Gastrocnemius medialis (tissue), 4 donors: ENCODE measurements at regions not wholly inside any gene's neighbourhood (a gene's known extent, or its start where the extent isn't known, plus 50 kb on each side); places are given as distances from the start of the nearest gene placed in this dataset.

ENCODE experiments used
- ATAC-seq, 2 donors: fragments of 150-250 bp; one replicate each; pipeline ENCODE4 v1.9.1; 2016
- DNase-seq, 2 donors: peaks; one replicate each; pipeline ENCODE4 v3.0.0-alpha.2; 2019
- H3K27ac ChIP-seq, 4 donors: fragments of 200-600 bp; sonication (generic); 1 replicate in 1 of 4; 2 replicates in 3 of 4; pipeline ENCODE4 v1.5.1; 2016 to 2018; ENCODE audit warnings: mild to moderate bottlenecking in 2 of 4, moderate library complexity in 1 of 4
- H3K27me3 ChIP-seq, 3 donors: fragments of 200-600 bp; sonication (generic) in 2 of 3; 1 replicate in 1 of 3; 2 replicates in 2 of 3; pipeline versions ENCODE4 v1.5.1 to v1.6.0; 2016 to 2019; ENCODE audit warnings: mild to moderate bottlenecking in 1 of 3, moderate library complexity in 1 of 3
- H3K36me3 ChIP-seq, 2 donors: fragments of 200-600 bp; sonication (generic) in 1 of 2; one replicate each; pipeline ENCODE4 v1.5.1; 2017 to 2018
- H3K4me1 ChIP-seq, 2 donors: fragments of 200-600 bp; sonication (generic) in 1 of 2; one replicate each; pipeline ENCODE4 v1.5.1; 2016 to 2017; ENCODE audit warnings: mild to moderate bottlenecking in 2 of 2
- H3K4me3 ChIP-seq, 4 donors: fragments of 200-600 bp; sonication (generic) in 3 of 4; 1 replicate in 1 of 4; 2 replicates in 3 of 4; pipeline ENCODE4 v1.5.1; 2016 to 2019; ENCODE audit warnings: mild to moderate bottlenecking in 2 of 4
- H3K9me3 ChIP-seq, 3 donors: fragments of 200-600 bp; sonication (generic) in 2 of 3; 1 replicate in 1 of 3; 2 replicates in 2 of 3; pipeline ENCODE4 v1.5.1; 2016 to 2019
- CTCF ChIP-seq, 5 experiments: fragments of 450-650 bp in 3 of 5; fragments of 200-600 bp in 2 of 5; sonication (generic) in 2 of 5; IDR thresholded peaks in 4 of 5; conservative IDR thresholded peaks in 1 of 5; 1 replicate in 4 of 5; 2 replicates in 1 of 5; pipeline ENCODE4 v1.5.1; 2016 to 2019; ENCODE audit warnings: antibody characterized with exemption in 5 of 5, mild to moderate bottlenecking in 3 of 5, moderate library complexity in 3 of 5
- POLR2A ChIP-seq, 2 donors: fragments of 450-650 bp; IDR thresholded peaks; one replicate each; pipeline ENCODE4 v1.6.1; 2017; ENCODE audit warnings: antibody characterized with exemption in 2 of 2, mild to moderate bottlenecking in 2 of 2, moderate library complexity in 2 of 2
- in situ Hi-C, 4 donors: fragments of 200-750 bp; cut with MboI; loops; one replicate each; pipeline versions ENCODE4 v1.15.0 to v1.8.0; 2017; ENCODE audit warnings: low sequenced_read_pairs in 4 of 4
- intact Hi-C: fragments of 100-400 bp; cut with DNase I; formaldehyde crosslinking; loops from one replicate; pipeline ENCODE4 v1.15.1; 2023; ENCODE audit warnings: low total_unique reads

- DNase-seq, result no peak
- H3K4me3 ChIP-seq, result no peak overlapping the region
- in situ Hi-C loops, result no loop called here
- no peaks in the 10 kb centered on the region for H3K9me3 ChIP-seq
- H3K4me1 ChIP-seq, result no peaks in the 10 kb centered on the region
- TF ChIP-seq CTCF (IDR thresholded peaks at IDR 0.05 in 4 of 5, conservative IDR thresholded peaks at IDR 0.05 in 1 of 5) (no peak), POLR2A (IDR thresholded peaks at IDR 0.05) (no peak)
- ATAC-seq, result no peak
- H3K36me3 ChIP-seq, result no peaks in the 10 kb centered on the region
- no peaks in the 10 kb centered on the region for H3K27me3 ChIP-seq
- intact Hi-C loops, result no loop called here
- no peak overlapping the region for H3K27ac ChIP-seq
Observed at GRCh38 chr6:104414723-104415122, 445.0 kb downstream of the HACE1 start.

GRCh38 chr6:104413767-104414166 is 446.0 kb downstream of the HACE1 start:
- in situ Hi-C loops, result no loop called here
- ATAC-seq (no peak), DNase-seq (no peak)
- H3K27ac ChIP-seq, result no peak overlapping the region
- H3K4me1 ChIP-seq, result no peaks in the 10 kb centered on the region
- H3K27me3 ChIP-seq, result no peaks in the 10 kb centered on the region
- no peak overlapping the region for H3K4me3 ChIP-seq
- TF ChIP-seq CTCF (IDR thresholded peaks at IDR 0.05 in 4 of 5, conservative IDR thresholded peaks at IDR 0.05 in 1 of 5) (no peak), POLR2A (IDR thresholded peaks at IDR 0.05) (no peak)
- H3K9me3 ChIP-seq, result no peaks in the 10 kb centered on the region
- intact Hi-C loops, result no loop called here
- H3K36me3 ChIP-seq, result no peaks in the 10 kb centered on the region

GRCh38 chr6:104411302-104411701 is 448.4 kb downstream of the HACE1 start:
- TF ChIP-seq POLR2A (IDR thresholded peaks at IDR 0.05) (no peak), CTCF (IDR thresholded peaks at IDR 0.05 in 4 of 5, conservative IDR thresholded peaks at IDR 0.05 in 1 of 5) (no peak)
- DNase-seq (no peak), ATAC-seq (no peak)
- Histone ChIP-seq H3K36me3 (no peaks in the 10 kb centered on the region), H3K27ac (no peak overlapping the region), H3K4me1 (no peaks in the 10 kb centered on the region), H3K4me3 (no peak overlapping the region), H3K27me3 (no peaks in the 10 kb centered on the region), H3K9me3 (no peaks in the 10 kb centered on the region)
- intact Hi-C loops (no loop called here), in situ Hi-C loops (no loop called here)

- ATAC-seq (no peak), DNase-seq (no peak)
- H3K4me3 ChIP-seq, result no peak overlapping the region
- no peaks in the 10 kb centered on the region for H3K36me3 ChIP-seq
- in situ Hi-C loops, result no loop called here
- H3K9me3 ChIP-seq, result no peaks in the 10 kb centered on the region
- H3K27ac ChIP-seq, result no peak overlapping the region
- H3K27me3 ChIP-seq, result no peaks in the 10 kb centered on the region
- intact Hi-C loops, result no loop called here
- H3K4me1 ChIP-seq, result no peaks in the 10 kb centered on the region
- TF ChIP-seq POLR2A (IDR thresholded peaks at IDR 0.05), result no peak
- no peak for TF ChIP-seq CTCF (IDR thresholded peaks at IDR 0.05 in 4 of 5, conservative IDR thresholded peaks at IDR 0.05 in 1 of 5)
Observed at GRCh38 chr6:104409913-104410312, 449.8 kb downstream of the HACE1 start.

- H3K9me3 ChIP-seq, result no peaks in the 10 kb centered on the region
- no peaks in the 10 kb centered on the region for H3K36me3 ChIP-seq
- no peaks in the 10 kb centered on the region for H3K27me3 ChIP-seq
- no peak for TF ChIP-seq CTCF (IDR thresholded peaks at IDR 0.05 in 4 of 5, conservative IDR thresholded peaks at IDR 0.05 in 1 of 5)
- TF ChIP-seq POLR2A (IDR thresholded peaks at IDR 0.05), result no peak
- no peak for DNase-seq
- no peak overlapping the region for H3K27ac ChIP-seq
- H3K4me1 ChIP-seq, result no peaks in the 10 kb centered on the region
- in situ Hi-C loops, result no loop called here
- intact Hi-C loops, result no loop called here
- no peak for ATAC-seq
- H3K4me3 ChIP-seq, result no peak overlapping the region
Observed at GRCh38 chr6:104407957-104408356, 451.8 kb downstream of the HACE1 start.
